GM21737 (cell line): ENCODE measurements at regions not wholly inside any gene's neighbourhood (a gene's known extent, or its start where the extent isn't known, plus 50 kb on each side); places are given as distances from the start of the nearest gene placed in this dataset.

Experiments used
- ATAC-seq: cut with Tn5 transposase; IDR thresholded peaks from one replicate; pipeline ENCODE4 v1.9.1; 2021; ENCODE audit warnings: mild to moderate bottlenecking, moderate library complexity; ENCODE audit not compliant: unreplicated experiment

- ATAC-seq, result no peak
Observed at GRCh38 chr21:24076179-24076578, 1531.1 kb downstream of the MRPL39 start.

GRCh38 chr21:24055696-24056095 is 1551.6 kb downstream of the MRPL39 start:
- no peak for ATAC-seq

DNA sequence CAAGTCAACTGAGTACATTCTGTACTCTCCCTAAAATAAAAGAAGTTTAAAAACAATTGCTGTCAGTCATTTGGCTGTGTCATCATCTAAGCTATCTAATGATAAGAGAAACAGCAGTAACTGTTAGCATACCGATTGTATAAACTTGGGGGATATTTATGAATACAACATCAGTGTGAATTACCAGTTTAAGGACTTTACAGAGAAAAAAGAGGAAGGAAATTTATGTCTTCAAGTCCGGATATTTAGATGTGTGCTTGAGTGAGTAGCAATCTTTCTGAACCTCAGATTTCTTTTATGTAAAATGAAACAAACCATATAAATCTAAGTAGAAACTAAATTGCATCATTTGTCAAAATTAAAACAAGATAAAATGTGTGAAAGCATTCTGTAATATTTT is 1557.0 kb downstream of the MRPL39 start:
- ATAC-seq, result no peak

DNA sequence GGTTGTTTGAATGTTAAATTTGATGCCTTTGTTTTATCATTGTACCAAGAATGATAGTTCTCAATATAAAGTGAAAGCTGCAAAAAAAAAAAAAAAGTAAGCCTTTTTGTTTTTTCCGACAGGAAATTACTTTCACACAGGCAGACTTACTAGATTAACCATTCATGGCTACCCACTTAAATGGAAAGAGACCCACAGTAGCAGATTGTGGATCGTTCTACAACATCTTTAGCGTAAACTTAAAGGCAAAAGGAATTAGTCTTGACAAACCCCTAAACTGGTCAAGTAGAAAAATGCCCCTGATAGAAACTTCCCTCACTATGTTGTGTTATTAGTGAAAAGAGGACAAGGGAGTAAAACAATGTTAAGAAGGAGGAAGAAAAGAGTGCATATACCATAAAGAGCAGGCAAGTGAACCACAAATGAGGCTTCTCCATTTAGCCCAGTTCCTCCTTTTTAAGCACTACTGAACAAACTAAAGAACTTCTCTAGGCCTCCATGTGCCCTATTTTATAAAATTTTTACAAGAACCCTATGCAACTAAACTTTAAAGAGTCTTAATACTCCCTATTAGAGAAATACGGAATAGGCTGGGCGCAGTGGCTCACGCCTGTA is 1560.3 kb downstream of the MRPL39 start:
- ATAC-seq, result no peak

DNA sequence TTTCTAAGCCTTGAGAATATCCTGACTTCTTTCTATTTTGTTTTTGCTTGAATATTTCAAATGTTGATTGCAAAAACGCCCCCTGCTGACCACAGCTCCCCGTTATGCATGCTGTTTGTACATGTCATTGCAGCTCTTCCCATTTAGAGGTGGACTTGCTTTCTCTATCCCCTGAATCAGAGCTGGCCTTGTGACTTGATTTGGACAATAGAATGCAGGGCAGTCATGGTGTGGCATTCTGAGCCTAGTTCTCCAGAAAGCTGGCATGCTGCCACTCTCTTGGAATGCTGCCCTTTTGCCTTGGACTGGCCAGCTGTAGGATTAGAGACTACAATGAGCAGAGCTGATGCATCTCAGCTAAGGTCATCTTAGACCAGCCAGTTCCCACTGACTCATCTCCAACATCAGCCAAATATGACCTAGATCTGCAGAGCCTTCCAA is 1561.5 kb downstream of the MRPL39 start:
- no peak for ATAC-seq

GRCh38 chr21:24045373-24045772 is 1561.9 kb downstream of the MRPL39 start:
- no peak for ATAC-seq

DNA sequence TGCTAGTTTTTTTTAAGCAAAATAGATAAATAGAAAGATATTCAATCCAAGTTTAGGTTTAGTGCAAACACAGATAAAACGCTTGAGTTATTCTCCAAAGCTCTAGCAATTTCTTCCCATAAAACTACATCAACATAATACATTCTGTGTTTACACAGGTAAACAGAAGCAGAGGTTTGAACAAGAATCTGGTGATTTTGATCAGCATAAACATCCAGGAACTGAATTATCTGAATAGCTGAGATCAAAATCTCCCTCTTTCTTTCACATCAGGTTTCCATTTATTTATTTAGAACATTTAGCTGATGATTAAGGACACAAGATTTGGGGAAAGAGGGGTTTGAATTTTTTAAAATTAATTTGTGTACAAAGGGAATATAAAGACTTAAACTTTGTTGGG is 1564.6 kb downstream of the MRPL39 start:
- no peak for ATAC-seq

DNA sequence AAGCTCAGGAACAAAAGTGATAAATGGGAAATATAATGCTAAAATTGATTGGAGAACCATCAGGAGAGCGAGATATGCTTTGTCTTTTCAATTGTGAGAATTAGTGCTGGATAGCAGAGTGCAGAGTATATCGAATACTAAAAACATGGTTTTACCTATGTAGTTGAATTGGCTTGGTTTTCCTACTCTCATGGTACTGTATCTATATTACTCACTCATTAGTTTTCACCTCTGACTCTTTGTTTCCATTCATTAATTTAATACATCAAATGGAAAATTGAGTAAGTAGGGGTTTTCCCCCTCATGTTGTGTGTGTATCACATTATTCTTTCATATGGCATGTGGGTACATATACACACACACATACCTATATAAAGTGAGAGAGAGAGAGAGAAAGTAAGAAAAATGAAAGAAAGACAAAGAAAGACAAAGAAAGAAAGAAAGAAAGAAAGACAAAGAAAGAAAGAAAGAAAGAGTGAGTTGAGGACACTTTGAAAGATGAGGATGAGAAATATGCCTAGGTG is 1574.5 kb downstream of the MRPL39 start:
- no peak for ATAC-seq

DNA sequence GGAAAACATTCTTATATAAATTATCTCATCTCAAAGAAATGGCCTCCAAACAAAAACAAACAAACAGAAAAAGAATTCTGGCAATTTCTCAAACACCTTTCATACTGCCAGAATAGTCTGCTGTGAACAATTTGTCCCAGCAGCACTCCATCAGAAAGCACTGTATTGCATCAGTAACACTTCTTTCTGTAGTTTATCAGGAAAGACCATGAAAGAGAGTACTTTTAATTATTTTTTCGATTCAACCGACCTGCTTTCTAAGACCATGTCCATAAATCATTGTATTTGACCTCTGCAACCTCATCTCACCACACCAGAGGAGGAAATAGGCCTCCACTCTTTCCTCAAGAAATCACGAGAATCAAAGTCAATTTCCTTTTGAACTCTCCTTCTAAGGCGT is 1579.9 kb downstream of the MRPL39 start:
- no peak for ATAC-seq

DNA sequence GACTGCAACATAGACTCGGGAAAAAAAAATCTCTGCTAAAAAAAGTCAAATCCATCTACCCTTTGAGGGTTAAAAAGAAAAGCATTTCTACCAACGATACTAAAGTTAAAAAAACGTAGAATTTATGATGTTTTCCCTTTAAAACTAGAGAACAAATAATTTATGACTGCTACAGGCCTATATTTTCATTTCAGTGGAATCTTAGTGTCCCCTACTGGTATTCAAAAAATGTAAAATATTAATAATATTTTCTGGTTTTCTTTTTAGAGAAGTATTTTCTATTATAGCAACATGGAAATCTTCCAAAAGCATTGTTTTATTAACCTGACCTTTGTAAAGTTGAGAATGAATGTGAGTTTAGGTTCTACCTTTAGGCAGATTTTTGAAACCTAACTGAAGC is 1582.2 kb downstream of the MRPL39 start:
- no peak for ATAC-seq

DNA sequence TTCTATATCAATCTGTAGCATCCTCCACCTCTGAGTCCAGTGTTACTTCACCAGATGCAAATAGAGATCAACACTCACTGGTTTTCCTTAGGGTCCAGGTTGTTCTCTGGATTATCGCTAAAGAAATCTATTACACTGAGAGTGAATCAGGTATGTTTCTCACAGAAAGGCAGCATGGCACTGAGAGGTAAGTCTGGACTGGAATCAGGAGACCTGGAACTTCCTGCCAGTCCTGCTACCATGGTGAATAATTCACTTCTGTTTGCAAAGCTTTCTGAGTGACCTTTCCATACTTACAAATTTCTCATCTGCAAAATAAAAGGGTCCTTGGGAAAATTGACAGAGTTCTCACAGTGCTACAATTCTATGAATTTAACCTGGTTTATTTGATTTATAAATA is 1583.3 kb downstream of the MRPL39 start:
- no peak for ATAC-seq

DNA sequence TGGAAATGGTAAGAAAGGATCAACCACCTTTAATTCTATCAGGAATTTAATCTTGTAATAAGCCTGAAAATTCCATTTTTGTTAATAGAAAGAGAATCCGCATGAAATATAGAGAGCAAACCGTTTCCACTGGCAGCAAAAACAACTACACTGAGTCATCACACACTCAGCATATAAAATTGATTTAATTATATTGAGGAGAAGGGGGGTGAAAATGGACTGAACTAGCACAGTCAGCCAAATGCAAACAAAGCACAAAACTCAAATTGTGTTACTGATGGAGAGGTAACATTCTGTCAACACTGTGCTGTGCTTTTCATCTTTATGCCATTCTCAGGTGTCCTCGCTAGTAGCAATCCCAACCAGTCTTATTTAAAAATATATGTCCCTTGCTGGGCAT is 1583.9 kb downstream of the MRPL39 start:
- ATAC-seq, result no peak

- ATAC-seq, result no peak
Observed at GRCh38 chr21:24014381-24014780, 1592.9 kb downstream of the MRPL39 start.

DNA sequence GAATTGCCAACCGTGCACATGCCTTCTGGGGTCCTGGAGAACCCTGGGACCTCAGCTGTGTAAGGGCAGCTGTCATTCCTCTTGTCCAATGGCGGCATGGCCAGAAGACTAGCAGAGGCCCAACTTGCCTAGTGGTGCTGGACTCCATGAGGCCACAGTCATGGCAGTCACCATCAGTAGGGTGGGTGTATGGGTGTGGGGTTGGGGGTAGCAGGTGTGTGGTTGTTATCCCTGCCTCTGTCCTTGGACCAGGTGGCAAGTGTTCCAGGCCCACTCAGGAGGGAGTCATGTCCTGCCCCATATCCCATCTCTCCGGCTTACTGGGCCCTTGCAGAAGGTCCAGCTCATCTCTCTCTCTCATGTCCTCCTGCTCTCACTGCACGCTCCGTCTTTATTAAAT is 1596.2 kb downstream of the MRPL39 start:
- no peak for ATAC-seq

DNA sequence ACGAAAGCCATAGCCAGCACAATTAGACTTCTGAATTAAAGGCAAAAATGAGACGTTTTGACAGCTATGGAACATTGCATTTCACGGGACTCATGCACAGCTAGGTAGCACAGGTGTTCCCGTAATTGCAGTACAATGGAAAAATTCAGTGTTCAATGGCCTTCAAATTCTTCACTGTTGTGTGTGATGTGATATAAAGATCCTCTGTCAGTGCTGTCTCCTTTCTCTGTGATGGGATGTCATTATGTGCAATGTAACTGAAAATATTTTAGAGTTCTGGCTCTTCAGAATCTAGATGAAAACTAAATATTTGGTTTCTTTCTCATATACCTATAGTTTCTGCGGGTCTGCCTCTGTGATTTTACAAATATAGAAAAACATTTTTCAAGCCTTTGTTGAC is 1599.7 kb downstream of the MRPL39 start:
- no peak for ATAC-seq

DNA sequence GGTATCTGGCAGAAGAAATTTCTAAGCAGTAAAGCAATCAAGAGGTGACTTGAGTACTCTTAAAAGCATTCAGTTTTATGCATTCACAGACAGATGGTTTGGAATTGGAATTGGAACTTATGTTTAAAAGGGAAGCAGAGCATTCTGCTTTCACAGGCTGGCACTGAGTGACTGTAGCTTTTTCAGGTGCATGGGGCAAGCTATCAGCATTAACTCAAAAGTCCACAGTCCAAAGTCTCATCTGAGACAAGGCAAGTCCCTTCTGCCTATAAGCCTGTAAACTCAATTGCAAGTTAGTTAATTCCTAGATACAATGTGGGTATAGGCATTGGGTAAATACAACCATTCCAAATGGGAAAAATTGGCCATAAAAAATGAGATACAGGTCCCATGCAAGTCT is 1620.3 kb downstream of the MRPL39 start:
- no peak for ATAC-seq

- no peak for ATAC-seq
Observed at GRCh38 chr21:23986214-23986613, 1621.1 kb downstream of the MRPL39 start.

GRCh38 chr21:23982546-23982945 is 1624.7 kb downstream of the MRPL39 start:
- no peak for ATAC-seq

GRCh38 chr21:23977971-23978370 is 1629.3 kb downstream of the MRPL39 start:
- ATAC-seq, result no peak

- ATAC-seq, result peak; percentile 94
Observed at GRCh38 chr21:23968722-23969647, 1638.3 kb downstream of the MRPL39 start.

DNA sequence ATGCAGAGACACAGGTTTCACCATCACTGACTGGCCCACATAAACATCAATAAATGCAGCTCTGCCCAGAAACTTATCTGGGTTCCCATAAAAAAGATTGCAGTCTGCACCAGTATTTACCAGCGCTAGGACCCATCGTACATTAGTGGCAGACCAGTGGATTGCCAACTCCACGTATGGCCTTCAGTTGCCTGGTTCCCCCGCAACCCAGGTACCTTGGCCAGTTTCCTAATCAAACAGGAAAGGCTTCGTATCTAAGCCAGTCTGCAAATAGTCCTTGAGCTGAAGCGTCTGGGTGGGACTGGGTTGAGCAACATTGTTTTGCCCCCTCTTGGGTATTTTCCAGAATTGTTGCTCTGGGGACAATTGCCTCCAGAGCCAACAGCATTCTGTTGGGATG is 1639.3 kb downstream of the MRPL39 start:
- no peak for ATAC-seq

DNA sequence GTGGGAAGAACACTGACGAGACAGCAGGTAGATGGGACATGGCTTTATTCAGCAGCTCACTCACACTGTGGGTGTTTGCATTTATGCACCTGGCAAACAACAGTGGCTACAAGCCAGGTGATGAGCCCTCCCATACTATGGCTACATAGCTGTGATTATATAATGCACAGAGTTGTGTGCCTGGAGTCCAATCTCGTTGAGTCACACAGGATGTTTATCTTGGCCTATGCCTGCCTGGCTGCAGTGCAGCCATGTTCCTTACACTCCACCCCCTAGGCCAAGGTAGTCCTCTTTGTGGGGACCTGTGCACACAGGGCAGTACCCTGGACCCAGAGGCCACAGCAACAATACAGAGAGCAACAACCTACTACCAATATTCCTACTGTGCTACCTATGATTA is 1643.8 kb downstream of the MRPL39 start:
- ATAC-seq, result no peak
